ENCODE measurements at regions not wholly inside any gene's neighbourhood (a gene's known extent, or its start where the extent isn't known, plus 50 kb on each side); places are given as distances from the start of the nearest gene placed in this dataset.
"Not testable (repeated sequence)": the region's sequence is repeated elsewhere in the genome, so short reads cannot be mapped to it uniquely, and the experiment has no call there.

DNA sequence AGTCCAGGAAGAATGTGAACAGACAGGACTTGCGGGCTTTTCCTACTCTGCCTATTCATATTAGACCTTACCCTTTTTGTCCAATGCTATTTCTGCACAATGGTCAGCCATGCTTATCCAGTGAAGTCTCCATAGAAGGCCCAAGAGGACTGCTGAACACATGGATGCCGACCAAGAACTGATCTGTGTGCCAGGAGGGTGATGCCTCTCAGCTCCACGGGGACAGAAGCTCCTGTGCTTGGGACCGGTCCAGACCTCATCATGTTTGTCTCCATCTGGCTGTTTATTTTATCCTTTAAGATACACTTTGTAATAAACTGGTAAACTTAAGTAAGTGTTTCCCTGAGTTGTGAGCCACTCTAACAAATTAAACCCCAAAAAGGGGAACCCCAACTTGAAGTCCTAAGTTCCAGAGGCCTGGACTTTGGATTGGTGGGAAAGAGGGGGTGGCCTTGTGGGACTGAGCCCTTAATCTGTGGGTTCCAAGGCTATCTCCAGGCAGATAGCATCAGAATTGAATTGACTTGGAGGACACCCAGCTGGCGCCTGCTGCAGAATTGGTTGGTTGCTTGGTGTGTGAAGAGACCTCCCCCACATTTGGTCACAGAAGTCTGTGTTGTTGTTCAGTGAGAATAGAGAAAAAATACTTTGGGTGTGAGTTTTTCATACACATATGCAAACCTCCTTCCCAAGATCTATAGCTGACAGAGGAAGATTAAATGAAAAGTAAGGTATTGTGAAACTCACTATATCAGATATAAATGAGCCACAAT is 57.9 kb upstream of the ANKH start:
- 93 to 100% methylated on average over 2 to 3 of the region's 5 CpGs for WGBS, 2 experiments (ENCODE audit: insufficient coverage in 2 of 2)
- Histone ChIP-seq H3K9me3 (ENCODE audit: control insufficient read depth, low read length) (no peaks in the 10 kb centered on the region), H3K4me3 (ENCODE audit: extremely low read depth, insufficient read depth, low read length, poor library complexity, severe bottlenecking) (no peak overlapping the region), H3K4me1 (ENCODE audit: control insufficient read depth, insufficient read depth, low read length, poor library complexity, severe bottlenecking) (no peaks in the 10 kb centered on the region), H3K36me3 (ENCODE audit: control insufficient read depth, insufficient read depth, low read length) (no peaks in the 10 kb centered on the region), H3K27ac (ENCODE audit: low read depth, low read length, severe bottlenecking) (no peak overlapping the region)

- no peaks in the 10 kb centered on the region for H3K36me3 ChIP-seq (ENCODE audit: control insufficient read depth, insufficient read depth, low read length)
- H3K9me3 ChIP-seq (ENCODE audit: control insufficient read depth, low read length): no peaks in the 10 kb centered on the region
- no peak overlapping the region for H3K4me3 ChIP-seq (ENCODE audit: extremely low read depth, insufficient read depth, low read length, poor library complexity, severe bottlenecking)
- H3K27ac ChIP-seq (ENCODE audit: low read depth, low read length, severe bottlenecking): no peak overlapping the region
- no CpG with 5 or more reads among the region's 1 CpG for WGBS, 2 experiments (ENCODE audit: insufficient coverage in 2 of 2)
- no peaks in the 10 kb centered on the region for H3K4me1 ChIP-seq (ENCODE audit: control insufficient read depth, insufficient read depth, low read length, poor library complexity, severe bottlenecking)
Observed at GRCh38 chr5:14928661-14929060, 57.1 kb upstream of the ANKH start.

- Histone ChIP-seq H3K27ac (ENCODE audit: low read depth, low read length, severe bottlenecking) (no peak overlapping the region), H3K4me3 (ENCODE audit: extremely low read depth, insufficient read depth, low read length, poor library complexity, severe bottlenecking) (no peak overlapping the region), H3K4me1 (ENCODE audit: control insufficient read depth, insufficient read depth, low read length, poor library complexity, severe bottlenecking) (no peaks in the 10 kb centered on the region), H3K36me3 (ENCODE audit: control insufficient read depth, insufficient read depth, low read length) (no peaks in the 10 kb centered on the region), H3K9me3 (ENCODE audit: control insufficient read depth, low read length) (no peaks in the 10 kb centered on the region)
- WGBS, 2 experiments (ENCODE audit: insufficient coverage in 2 of 2): 80 to 100% methylated on average over 1 to 2 of the region's 3 CpGs
Observed at GRCh38 chr5:14925326-14925725, 53.7 kb upstream of the ANKH start.

GRCh38 chr5:14922952-14923351 is 51.4 kb upstream of the ANKH start:
- H3K36me3 ChIP-seq (ENCODE audit: control insufficient read depth, insufficient read depth, low read length); H3K27ac ChIP-seq (ENCODE audit: low read depth, low read length, severe bottlenecking); H3K4me3 ChIP-seq (ENCODE audit: extremely low read depth, insufficient read depth, low read length, poor library complexity, severe bottlenecking); H3K4me1 ChIP-seq (ENCODE audit: control insufficient read depth, insufficient read depth, low read length, poor library complexity, severe bottlenecking); H3K9me3 ChIP-seq (ENCODE audit: control insufficient read depth, low read length): not testable (repeated sequence)
- WGBS, 2 experiments (ENCODE audit: insufficient coverage in 2 of 2): 80 to 95% methylated on average over 5 to 6 of the region's 6 CpGs

DNA sequence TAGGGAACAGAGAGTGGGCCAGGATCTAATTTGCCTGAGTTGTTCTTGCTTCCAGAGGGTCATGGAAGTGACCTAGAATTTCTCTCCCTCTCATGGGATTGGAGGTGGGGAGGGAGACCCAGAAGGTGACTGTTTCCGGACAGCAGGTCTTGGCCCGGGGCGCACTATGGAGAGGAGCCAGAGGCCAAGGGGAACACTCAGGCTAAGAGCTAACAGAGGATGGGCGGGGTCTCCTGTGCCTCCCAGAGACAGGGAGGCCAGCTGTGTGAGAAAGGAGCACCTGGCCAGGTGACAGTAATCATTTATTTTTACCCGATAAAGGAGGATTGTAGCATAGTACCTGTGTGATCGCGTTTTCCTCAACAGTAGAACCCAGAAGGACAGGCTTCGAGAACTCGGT is 50.9 kb upstream of the ANKH start:
- H3K36me3 ChIP-seq (ENCODE audit: control insufficient read depth, insufficient read depth, low read length): no peaks in the 10 kb centered on the region
- WGBS, 2 experiments (ENCODE audit: insufficient coverage in 2 of 2): 94 to 100% methylated on average over 4 to 7 of the region's 9 CpGs
- no peaks in the 10 kb centered on the region for H3K9me3 ChIP-seq (ENCODE audit: control insufficient read depth, low read length)
- no peaks in the 10 kb centered on the region for H3K4me1 ChIP-seq (ENCODE audit: control insufficient read depth, insufficient read depth, low read length, poor library complexity, severe bottlenecking)
- no peak overlapping the region for H3K27ac ChIP-seq (ENCODE audit: low read depth, low read length, severe bottlenecking)
- H3K4me3 ChIP-seq (ENCODE audit: extremely low read depth, insufficient read depth, low read length, poor library complexity, severe bottlenecking): no peak overlapping the region

All from mesodermal cell (in vitro differentiated cells).